ENCODE measurements at regions not wholly inside any gene's neighbourhood (a gene's known extent, or its start where the extent isn't known, plus 50 kb on each side); places are given as distances from the start of the nearest gene placed in this dataset.

- Histone ChIP-seq H3K4me2 (ENCODE audit: insufficient read depth in 1 of 2, low read depth in 2 of 2, low read length in 2 of 2) (no peak overlapping the region; a peak in 1 of 4 replicates), H3K23ac (ENCODE audit: insufficient read length) (no peak overlapping the region), H3K18ac (ENCODE audit: extremely low read depth, low read length) (0 out of 2 replicates have a peak overlapping the region, but pooled peaks have one; percentile 60), H3K79me1 (ENCODE audit: low read depth, low read length) (no peaks in the 10 kb centered on the region), H2BK12ac (ENCODE audit: low read depth, low read length) (0 out of 2 replicates have a peak overlapping the region, but pooled peaks have one; percentile 54), H3K4me3 (ENCODE audit: extremely low read depth in 1 of 4, insufficient read depth in 2 of 4, low read depth in 3 of 4, low read length in 4 of 4) (no peak overlapping the region), H3K9ac (replicated peaks in 1 of 4; ENCODE audit: extremely low read depth in 1 of 4, low read depth in 3 of 4, low read length in 3 of 4) (no peak overlapping the region), H3K79me2 (ENCODE audit: control insufficient read depth in 1 of 2, insufficient read depth in 2 of 2, low read length in 2 of 2) (no peaks in the 10 kb centered on the region), H3K4me1 (replicated peaks in 1 of 4; ENCODE audit: control insufficient read depth in 3 of 4, insufficient read depth in 4 of 4, low read length in 3 of 4) (peaks cover 6 to 19% (median 10%) of the 10 kb centered on the region in 4 experiments), H3K9me3 (ENCODE audit: insufficient read depth in 2 of 2, low read depth in 1 of 2, low read length in 1 of 2) (no peaks in the 10 kb centered on the region), H3K23me2 (ENCODE audit: low read depth, low read length) (peaks cover 8% of the 10 kb centered on the region), H3K27me3 (replicated peaks in 1 of 4; ENCODE audit: control insufficient read depth in 3 of 4, extremely low read depth in 1 of 4, insufficient read depth in 3 of 4, low read length in 3 of 4) (peaks cover 0 to 13% (median 12%) of the 10 kb centered on the region in 4 experiments; a peak in 4 of 7 replicates), H3K4ac (replicated peaks; ENCODE audit: insufficient read length, low read depth, low read length) (no peak overlapping the region), H3K27ac (ENCODE audit: low read depth, low read length) (no peak overlapping the region), H2AK5ac (ENCODE audit: low read depth, low read length) (no peak overlapping the region; the same call in 1 of the 2 replicates), H2BK120ac (replicated peaks; ENCODE audit: low read depth, low read length) (no peak overlapping the region), H3K36me3 (ENCODE audit: control insufficient read depth in 2 of 4, insufficient read depth in 4 of 4, low read length in 3 of 4) (no peaks in the 10 kb centered on the region; a peak in 1 of 8 replicates), H4K5ac (ENCODE audit: insufficient read length, low read depth, low read length) (no peak overlapping the region), H2AFZ (ENCODE audit: low read length) (no peak overlapping the region), H4K20me1 (replicated peaks in 1 of 2; ENCODE audit: control insufficient read depth in 1 of 2, insufficient read depth in 2 of 2, low read length in 2 of 2) (no peaks in the 10 kb centered on the region), H3K14ac (ENCODE audit: insufficient read length) (no peak overlapping the region), H2BK5ac (ENCODE audit: low read depth, low read length) (no peak overlapping the region; the same call in 1 of the 2 replicates), H4K91ac (replicated peaks; ENCODE audit: insufficient read length, low read length) (no peak overlapping the region), H4K8ac (ENCODE audit: extremely low read depth, insufficient read depth, low read length) (no peak overlapping the region), H3K56ac (replicated peaks; ENCODE audit: insufficient read length, low read depth, low read length) (no peak overlapping the region), H2BK20ac (ENCODE audit: low read length) (peak overlapping the region; percentile 72; the same call in 1 of the 2 replicates), H2BK15ac (ENCODE audit: low read length) (peak overlapping the region; percentile 98)
- CTCF ChIA-PET (ENCODE audit: partially characterized antibody): interaction anchor here (0.6 to 4.4 kb wide), 10 partner anchors 8 to 217 kb away, joined by 3 to 27 read pairs (median 3); no protein-coding TSS in a partner anchor
- WGBS, 2 experiments (ENCODE audit: extremely low coverage in 1 of 2, insufficient coverage in 1 of 2, insufficient read length in 1 of 2, insufficient replicate concordance in 2 of 2, low coverage in 1 of 2, low lambda C conversion rate in 2 of 2, missing lambda C conversion rate in 1 of 2): 83% methylated on average over 2 of the region's 2 CpGs; no CpG with 5 or more reads in 1 of the 2 experiments
- DNase-seq (ENCODE audit: low read depth in 1 of 2, low spot score in 2 of 2) (no peak), FAIRE-seq (no peak)
- POLR2A ChIA-PET (ENCODE audit: partially characterized antibody): interaction anchor here (0.6 to 1.2 kb wide), 2 partner anchors 11 to 47 kb away, joined by 3 read pairs; no protein-coding TSS in a partner anchor
- TF ChIP-seq PHF8 (conservative IDR thresholded peaks at IDR 0.05; ENCODE audit: low read depth, low read length): no peak
- no peak for TF ChIP-seq SIX5 (IDR thresholded peaks at IDR 0.05; ENCODE audit: low read depth, low read length)
- no peak for TF ChIP-seq CBX5 (IDR thresholded peaks at IDR 0.05; ENCODE audit: low read depth, low read length)
- TF ChIP-seq ATF2 (IDR thresholded peaks at IDR 0.05; ENCODE audit: low read length): no peak
- TF ChIP-seq CTBP2 (IDR thresholded peaks at IDR 0.05; ENCODE audit: borderline replicate concordance, insufficient read depth, insufficient read length, low read length): no peak
- TF ChIP-seq RXRA (IDR thresholded peaks at IDR 0.05; ENCODE audit: insufficient read depth, low read depth, low read length): no peak
- no peak for TF ChIP-seq EZH2 (IDR thresholded peaks at IDR 0.05; ENCODE audit: low read depth, low read length, severe bottlenecking)
- TF ChIP-seq ASH2L (IDR thresholded peaks at IDR 0.05; ENCODE audit: low read length): no peak
- TF ChIP-seq YY1 (IDR thresholded peaks at IDR 0.05; ENCODE audit: low read depth, low read length): no peak
- TF ChIP-seq MAFK (IDR thresholded peaks at IDR 0.05; ENCODE audit: low read depth, low read length): no peak
- TF ChIP-seq SIN3A (conservative IDR thresholded peaks at IDR 0.05 in 1 of 2, IDR thresholded peaks at IDR 0.05 in 1 of 2; ENCODE audit: low read depth in 1 of 2, low read length in 2 of 2): no peak
- TF ChIP-seq CHD1 (IDR thresholded peaks at IDR 0.05; ENCODE audit: low read depth, low read length): no peak
These were observed 123.7 kb upstream of the ZNF516 start for GRCh38 chr18:76618721-76619120.

Data from H1 (cell line).